Endodermal cell (in vitro differentiated cells): ENCODE measurements at regions not wholly inside any gene's neighbourhood (a gene's known extent, or its start where the extent isn't known, plus 50 kb on each side); places are given as distances from the start of the nearest gene placed in this dataset.

ENCODE experiments used
- DNase-seq: peaks from one replicate; pipeline ENCODE4 v3.0.0-alpha.2; 2017
- H3K27ac ChIP-seq: 2 replicates; pipeline ENCODE4 v1.5.1; 2013; ENCODE audit warnings: mild to moderate bottlenecking, low read depth, low read length, moderate library complexity
- H3K27me3 ChIP-seq: 2 replicates; pipeline ENCODE4 v1.6.1; 2013; ENCODE audit warnings: mild to moderate bottlenecking, low read length, moderate library complexity; ENCODE audit not compliant: insufficient read depth, control insufficient read depth, poor library complexity, severe bottlenecking
- H3K36me3 ChIP-seq: 2 replicates; pipeline ENCODE4 v1.7.0; 2013; ENCODE audit warnings: mild to moderate bottlenecking, low read length, moderate library complexity; ENCODE audit not compliant: control insufficient read depth, insufficient read depth
- H3K4me1 ChIP-seq: one replicate; pipeline ENCODE4 v1.7.0; 2013; ENCODE audit warnings: low read length; ENCODE audit not compliant: control insufficient read depth, insufficient read depth
- H3K4me3 ChIP-seq: 2 replicates; pipeline ENCODE4 v1.5.1; 2013; ENCODE audit warnings: mild to moderate bottlenecking, low read length, moderate library complexity
- H3K9ac ChIP-seq: 2 replicates; pipeline ENCODE4 v1.6.1; 2013; ENCODE audit warnings: mild to moderate bottlenecking, low read length, moderate library complexity; ENCODE audit not compliant: poor library complexity, severe bottlenecking; ENCODE audit errors: extremely low read depth
- H3K9me3 ChIP-seq: 2 replicates; pipeline ENCODE4 v1.6.1; 2013; ENCODE audit warnings: mild to moderate bottlenecking, low read length, moderate library complexity; ENCODE audit not compliant: control insufficient read depth
- H3K27ac Mint-ChIP-seq: 2 replicates; pipeline ENCODE4 v1.8.0; 2020; ENCODE audit warnings: mixed read lengths
- H3K27me3 Mint-ChIP-seq: 2 replicates; pipeline ENCODE4 v1.8.0; 2021; ENCODE audit warnings: mild to moderate bottlenecking, mixed read lengths; ENCODE audit not compliant: insufficient read depth
- H3K36me3 Mint-ChIP-seq: 2 replicates; pipeline ENCODE4 v1.8.0; 2020; ENCODE audit warnings: low read depth, mixed read lengths
- H3K4me1 Mint-ChIP-seq: 2 replicates; pipeline ENCODE4 v1.8.0; 2020; ENCODE audit warnings: mixed read lengths
- H3K4me3 Mint-ChIP-seq: 2 replicates; pipeline ENCODE4 v1.8.0; 2020; ENCODE audit warnings: mild to moderate bottlenecking, moderate library complexity, mixed read lengths
- H3K9me3 Mint-ChIP-seq: 2 replicates; pipeline ENCODE4 v1.8.0; 2020; ENCODE audit warnings: mild to moderate bottlenecking, mixed read lengths
- CTCF ChIP-seq: fragments of 200-600 bp; sonication (generic); conservative IDR thresholded peaks from 2 replicates; pipeline ENCODE4 v1.5.0; 2021; ENCODE audit warnings: antibody characterized with exemption, mild to moderate bottlenecking
- WGBS, 2 experiments: methylation state at CpG; one replicate each; pipeline versions ENCODE4 v1.1.5 to v1.1.7; 2013; ENCODE audit warnings: missing lambda C conversion rate in 2 of 2, mixed read lengths in 1 of 2; ENCODE audit not compliant: insufficient coverage in 1 of 2, insufficient read length in 1 of 2; 5-methylcytosine and 5-hydroxymethylcytosine counted together

- Mint-ChIP-seq H3K4me3 (no peak overlapping the region), H3K9me3 (no peaks in the 10 kb centered on the region), H3K4me1 (peaks cover 16% of the 10 kb centered on the region), H3K27ac (no peak overlapping the region), H3K27me3 (no peaks in the 10 kb centered on the region), H3K36me3 (no peaks in the 10 kb centered on the region)
- H3K4me3 ChIP-seq, result no peak overlapping the region
- TF ChIP-seq CTCF, result no peak
- 90% methylated on average over 2 of the region's 3 CpGs; no CpG with 5 or more reads in 1 of the 2 experiments for WGBS, 2 experiments
- no peaks in the 10 kb centered on the region for H3K4me1 ChIP-seq
- no peak for DNase-seq
- no peaks in the 10 kb centered on the region for H3K9me3 ChIP-seq
- H3K27ac ChIP-seq, result no peak overlapping the region
- no peaks in the 10 kb centered on the region for H3K36me3 ChIP-seq
- no peaks in the 10 kb centered on the region for H3K27me3 ChIP-seq
- no peak overlapping the region for H3K9ac ChIP-seq
Measured at GRCh38 chr6:128719786-128720185, 163.2 kb upstream of the LAMA2 start.

- Histone ChIP-seq H3K36me3 (no peaks in the 10 kb centered on the region), H3K27ac (no peak overlapping the region), H3K4me1 (no peaks in the 10 kb centered on the region), H3K4me3 (no peak overlapping the region), H3K27me3 (no peaks in the 10 kb centered on the region), H3K9me3 (no peaks in the 10 kb centered on the region), H3K9ac (no peak overlapping the region)
- 92% methylated on average over 2 of the region's 2 CpGs; no CpG with 5 or more reads in 1 of the 2 experiments for WGBS, 2 experiments
- H3K4me1 Mint-ChIP-seq, result no peaks in the 10 kb centered on the region
- DNase-seq, result no peak
- no peak overlapping the region for H3K4me3 Mint-ChIP-seq
- H3K9me3 Mint-ChIP-seq, result no peaks in the 10 kb centered on the region
- H3K36me3 Mint-ChIP-seq, result no peaks in the 10 kb centered on the region
- H3K27me3 Mint-ChIP-seq, result no peaks in the 10 kb centered on the region
- no peak for TF ChIP-seq CTCF
- no peak overlapping the region for H3K27ac Mint-ChIP-seq
Measured at GRCh38 chr6:128713461-128713860, 169.5 kb upstream of the LAMA2 start.

GRCh38 chr6:128712898-128713297 is 170.0 kb upstream of the LAMA2 start:
- WGBS, 2 experiments, result 75 to 100% methylated on average over 1 of the region's 1 CpG
- no peaks in the 10 kb centered on the region for H3K27me3 ChIP-seq
- no peak overlapping the region for H3K27ac ChIP-seq
- H3K4me1 ChIP-seq, result no peaks in the 10 kb centered on the region
- no peak overlapping the region for H3K4me3 ChIP-seq
- no peaks in the 10 kb centered on the region for H3K4me1 Mint-ChIP-seq
- H3K4me3 Mint-ChIP-seq, result no peak overlapping the region
- no peaks in the 10 kb centered on the region for H3K36me3 Mint-ChIP-seq
- no peaks in the 10 kb centered on the region for H3K27me3 Mint-ChIP-seq
- H3K9ac ChIP-seq, result no peak overlapping the region
- no peaks in the 10 kb centered on the region for H3K36me3 ChIP-seq
- TF ChIP-seq CTCF, result no peak
- no peak overlapping the region for H3K27ac Mint-ChIP-seq
- H3K9me3 ChIP-seq, result no peaks in the 10 kb centered on the region
- no peak for DNase-seq
- H3K9me3 Mint-ChIP-seq, result no peaks in the 10 kb centered on the region
